HG03565 (cell line): ENCODE measurements at regions not wholly inside any gene's neighbourhood (a gene's known extent, or its start where the extent isn't known, plus 50 kb on each side); places are given as distances from the start of the nearest gene placed in this dataset.
A peak's percentile ranks its signal among the peaks of the same experiment; 100 is the strongest.

ENCODE experiments used
- ATAC-seq: cut with Tn5 transposase; IDR thresholded peaks from one replicate; pipeline ENCODE4 v1.9.1; 2021; ENCODE audit warnings: mild to moderate bottlenecking, moderate library complexity; ENCODE audit not compliant: unreplicated experiment

DNA sequence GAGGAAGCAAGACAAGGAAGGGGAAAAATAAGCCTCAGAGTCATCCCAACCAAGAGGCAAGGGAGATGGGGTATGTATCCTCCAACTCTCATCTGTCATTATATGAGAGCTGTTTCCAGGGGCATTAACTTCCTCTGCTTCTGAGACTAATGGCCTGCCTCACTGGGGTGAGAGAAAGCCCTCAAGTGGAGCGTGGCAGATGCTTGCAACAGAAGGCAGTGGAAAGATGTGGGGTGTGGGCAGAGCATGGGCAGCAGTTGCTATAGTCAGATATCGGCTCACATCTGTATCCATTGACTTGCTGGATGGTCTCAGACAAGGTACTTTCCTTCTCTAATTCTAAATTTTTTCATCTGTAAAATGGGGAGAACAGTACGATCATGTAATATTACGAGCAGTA is 81.7 kb upstream of the PLCL2 start:
- no peak for ATAC-seq

DNA sequence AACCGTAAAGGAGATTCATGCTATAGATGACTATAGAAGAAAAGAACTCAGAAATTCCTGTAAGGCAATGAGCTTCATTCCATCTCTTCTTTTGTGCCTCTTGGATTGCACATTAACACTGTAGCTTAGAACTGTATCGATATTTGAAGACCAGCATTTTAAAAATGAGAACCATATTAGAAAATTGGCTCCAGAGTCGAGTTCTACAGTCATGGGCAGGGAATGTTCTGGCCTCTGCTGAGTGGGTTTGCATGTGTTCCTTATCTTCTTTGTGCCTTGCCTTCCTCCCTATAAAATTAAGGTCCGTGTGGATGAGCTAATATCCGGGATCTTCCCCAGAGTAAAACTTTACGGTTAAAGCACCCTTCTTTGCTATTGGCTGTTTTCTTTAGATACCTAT is 77.4 kb upstream of the PLCL2 start:
- no peak for ATAC-seq

DNA sequence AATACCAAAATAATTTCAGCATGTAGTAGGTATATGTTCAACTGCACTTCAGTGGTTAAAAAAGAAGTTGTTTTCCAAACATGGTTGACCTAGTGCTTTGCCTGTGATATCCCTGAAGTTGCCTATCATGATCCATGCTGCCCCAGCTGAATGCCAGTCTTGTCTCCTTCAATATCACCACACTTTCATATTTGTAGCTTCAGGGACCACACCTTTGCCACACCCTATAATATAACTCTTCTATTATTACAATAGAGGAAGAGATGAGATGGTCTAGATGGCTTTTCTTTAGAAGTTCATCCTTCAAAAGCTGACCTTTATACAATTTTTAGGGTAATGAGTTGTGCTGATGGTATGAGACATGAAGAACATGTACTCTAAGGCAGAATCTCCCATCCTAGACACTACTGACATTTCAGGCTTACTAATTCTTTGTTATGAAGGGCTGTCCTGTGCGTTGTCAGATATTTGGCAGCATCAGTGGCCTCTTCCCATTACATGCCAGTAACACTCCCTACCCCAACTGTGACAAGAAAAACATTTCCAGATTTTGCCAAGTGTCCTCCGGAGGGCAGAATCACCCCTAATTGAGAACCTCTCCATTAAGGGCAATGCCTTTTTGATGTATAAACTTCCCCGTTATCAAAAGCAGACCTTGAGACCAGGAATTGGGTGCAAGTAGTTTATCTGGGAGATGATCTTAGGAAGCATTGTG is 76.2 kb upstream of the PLCL2 start:
- ATAC-seq, result no peak

- ATAC-seq, result no peak
These were observed 75.3 kb upstream of the PLCL2 start for GRCh38 chr3:16809482-16809881.

GRCh38 chr3:16809993-16810392 is 74.8 kb upstream of the PLCL2 start:
- no peak for ATAC-seq

DNA sequence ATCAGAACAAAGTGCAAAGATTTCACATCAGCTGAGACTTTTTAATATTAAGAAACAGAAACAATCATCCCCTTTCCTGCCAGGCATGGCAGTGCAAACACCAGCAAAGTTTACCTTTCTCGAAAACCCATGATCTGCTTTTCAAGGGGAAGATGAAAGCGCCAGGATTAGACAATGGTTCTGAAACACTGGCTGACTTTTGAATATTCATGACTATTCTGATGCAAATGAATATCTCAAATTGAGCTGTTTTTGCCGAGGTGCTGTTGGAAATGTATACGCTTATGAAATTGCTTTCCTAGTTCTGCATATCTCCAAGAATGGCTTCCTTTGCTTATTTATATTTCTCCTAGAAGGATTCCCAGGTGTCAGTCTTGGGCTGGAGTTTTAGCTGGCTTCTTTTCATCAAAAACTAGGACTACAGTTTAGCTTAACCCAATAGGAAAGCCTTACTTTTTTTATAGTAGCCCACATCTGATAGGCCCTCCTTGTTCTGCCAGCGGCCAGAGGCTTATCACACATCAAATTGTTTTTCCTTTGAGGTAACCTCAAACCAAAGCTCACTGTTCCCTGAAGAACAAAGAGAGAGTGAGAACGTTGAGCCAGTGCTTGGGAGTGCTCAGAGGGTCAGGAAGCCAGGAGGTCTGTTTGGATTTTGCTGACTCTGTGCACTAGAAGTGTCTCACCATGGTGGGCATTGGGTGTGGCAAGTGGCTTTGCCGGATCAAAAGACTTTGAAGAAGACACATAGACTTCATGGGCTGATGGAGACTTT is 74.0 kb upstream of the PLCL2 start:
- ATAC-seq, result no peak

DNA sequence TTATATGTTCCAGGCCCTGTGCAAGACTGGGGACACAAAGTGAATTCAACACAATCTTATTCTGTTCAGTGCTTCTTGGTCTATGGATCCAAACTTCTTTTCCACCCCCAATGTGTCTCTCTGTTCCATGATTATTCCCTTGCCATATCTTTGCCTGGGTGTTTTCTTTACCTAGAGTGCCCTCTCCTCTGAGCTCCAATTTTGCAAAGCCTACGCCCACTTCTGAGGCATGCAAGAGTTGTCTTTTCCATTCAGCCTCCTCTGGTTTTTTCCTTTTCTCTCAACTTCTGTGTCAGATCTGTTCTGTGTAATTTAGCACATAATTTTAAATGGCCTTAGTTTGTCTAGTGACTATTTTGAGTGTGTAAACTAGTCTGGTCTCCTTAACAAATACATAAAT is 72.8 kb upstream of the PLCL2 start:
- no peak for ATAC-seq

GRCh38 chr3:16813336-16813735 is 71.4 kb upstream of the PLCL2 start:
- ATAC-seq, result no peak

DNA sequence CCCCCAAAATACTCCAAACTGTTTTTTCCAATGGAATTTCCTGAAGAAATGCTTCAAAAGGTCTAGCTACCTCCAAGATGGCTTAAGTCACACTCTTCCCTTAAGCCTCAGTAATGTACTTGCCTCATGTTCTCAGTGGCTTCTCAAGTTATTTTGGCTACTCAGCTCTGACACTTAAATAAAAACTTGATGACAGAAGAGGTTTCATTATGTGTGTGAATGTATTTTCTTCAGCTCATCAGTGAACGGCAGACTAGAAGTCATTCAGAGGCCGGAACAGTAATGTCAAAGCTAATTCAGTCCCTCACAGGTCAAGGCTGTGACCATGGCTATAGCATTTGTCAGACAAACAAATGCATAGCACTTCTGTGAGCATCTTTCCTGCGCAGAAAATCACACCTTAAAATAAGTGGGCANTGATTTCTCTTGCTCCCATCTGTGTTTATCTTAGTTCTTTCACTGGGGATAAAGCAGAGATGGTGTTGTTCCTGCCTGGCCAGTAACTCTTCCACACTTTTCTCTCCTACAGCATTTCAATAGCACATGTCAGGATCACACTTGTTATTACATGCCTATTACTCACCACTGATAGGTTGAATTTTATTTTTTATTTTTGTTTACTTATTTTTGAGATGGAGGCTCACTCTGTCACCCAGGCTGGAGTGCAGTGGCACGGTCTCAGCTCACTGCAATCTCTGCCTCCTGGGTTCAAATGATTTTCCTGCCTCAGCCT is 68.5 kb upstream of the PLCL2 start:
- peak; percentile 92 for ATAC-seq

- ATAC-seq, result no peak
These were observed 67.6 kb upstream of the PLCL2 start for GRCh38 chr3:16817197-16817596.

DNA sequence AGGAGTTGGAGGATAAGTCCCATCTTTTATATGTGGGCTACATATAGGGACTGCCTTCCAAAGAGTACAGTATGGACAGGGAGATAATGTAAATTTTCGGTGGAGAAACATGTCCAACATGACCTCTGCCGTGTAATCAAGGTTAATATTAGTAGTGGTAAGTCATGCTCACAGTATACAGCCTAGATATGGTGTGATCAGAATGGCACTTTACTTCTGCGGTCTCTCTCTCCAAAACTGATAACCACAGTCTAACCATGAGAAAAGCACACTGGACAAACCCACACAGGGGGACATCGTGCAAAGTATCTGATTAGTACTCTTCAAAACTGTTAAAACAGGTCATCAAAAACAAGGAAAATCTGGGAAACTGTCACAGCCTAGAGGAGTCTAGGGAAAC is 66.6 kb upstream of the PLCL2 start:
- ATAC-seq, result no peak

DNA sequence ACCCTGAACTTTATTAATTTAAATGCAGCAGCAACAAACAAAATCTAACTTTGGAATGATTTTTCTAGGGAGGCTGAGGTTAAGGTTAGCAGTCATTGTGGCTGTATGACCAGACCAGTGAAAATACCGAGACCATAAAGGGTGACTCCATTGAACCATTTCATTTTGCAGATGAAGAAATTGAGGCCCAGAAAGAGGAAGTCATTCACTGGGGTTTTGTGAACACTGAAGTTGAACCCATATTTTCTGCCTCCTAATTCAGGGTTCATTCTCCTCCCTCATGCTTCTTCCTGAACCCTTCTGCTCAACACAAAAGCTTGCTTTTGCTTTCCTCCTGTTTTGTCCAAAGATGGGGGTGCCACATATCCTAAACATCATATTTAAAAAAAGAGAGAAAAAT is 65.8 kb upstream of the PLCL2 start:
- ATAC-seq, result no peak

DNA sequence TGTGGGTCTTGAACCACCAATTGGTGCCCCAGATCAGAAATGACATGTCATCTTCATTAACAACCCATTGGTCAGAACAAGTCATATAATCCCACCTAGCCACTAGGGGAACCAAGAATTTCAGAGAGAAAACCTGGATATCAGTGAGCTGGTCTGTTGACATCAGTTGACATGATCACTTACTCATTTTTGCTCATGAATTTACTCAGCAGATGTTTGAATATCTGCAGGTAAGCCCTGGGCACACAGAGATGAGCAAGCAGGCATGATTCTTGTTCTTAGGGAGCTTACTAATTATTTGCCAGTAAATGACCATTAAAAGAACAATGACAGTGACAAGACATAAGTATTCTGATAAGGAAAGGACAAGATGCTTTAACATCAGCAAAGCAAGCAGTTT is 64.3 kb upstream of the PLCL2 start:
- no peak for ATAC-seq

- no peak for ATAC-seq
These were observed 63.7 kb upstream of the PLCL2 start for GRCh38 chr3:16821053-16821452.

- ATAC-seq, result peak; percentile 65
These were observed 60.6 kb upstream of the PLCL2 start for GRCh38 chr3:16824081-16824696.

- no peak for ATAC-seq
These were observed 59.0 kb upstream of the PLCL2 start for GRCh38 chr3:16825617-16826204.

- no peak for ATAC-seq
These were observed 55.9 kb upstream of the PLCL2 start for GRCh38 chr3:16828815-16829214.

DNA sequence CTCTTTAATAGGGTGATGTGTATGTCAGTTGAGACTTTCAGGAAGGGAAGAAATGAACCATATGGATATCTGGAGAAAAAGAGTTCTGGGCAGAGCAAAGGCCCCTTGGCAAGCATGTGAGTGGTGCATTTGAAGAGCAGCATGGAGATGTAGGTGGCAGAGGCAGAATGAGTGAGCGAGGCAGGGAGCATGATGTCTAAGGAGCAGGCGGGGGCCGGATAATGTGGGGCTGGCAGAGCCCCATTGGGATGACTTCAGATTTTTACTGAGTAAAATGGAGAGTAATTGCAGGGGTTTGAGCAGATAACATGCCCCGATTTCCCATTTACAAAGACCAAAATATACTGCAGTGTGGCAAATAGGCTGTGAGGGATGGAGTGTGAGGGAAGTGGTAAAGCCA is 52.9 kb upstream of the PLCL2 start:
- ATAC-seq, result no peak

GRCh38 chr3:16834214-16834613 is 50.5 kb upstream of the PLCL2 start:
- ATAC-seq, result no peak

DNA sequence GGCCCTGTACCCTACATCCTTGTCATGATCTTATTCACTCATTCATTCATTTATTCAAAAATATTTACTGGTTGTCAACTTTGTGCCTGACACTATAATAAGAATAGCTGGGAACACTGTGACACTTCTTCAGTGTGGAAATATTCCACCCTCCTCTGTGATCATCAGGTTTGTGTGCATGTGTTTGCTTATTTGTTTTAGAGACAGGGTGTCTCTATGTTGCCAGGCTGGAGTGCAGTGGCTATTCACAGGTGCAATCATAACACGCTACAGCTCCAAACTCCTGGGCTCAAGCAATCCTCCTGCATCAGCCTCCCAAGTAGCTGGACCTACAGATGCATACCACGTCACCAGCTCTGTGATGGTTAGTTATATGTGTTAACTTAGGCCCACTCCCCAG is 50.0 kb upstream of the PLCL2 start:
- ATAC-seq, result no peak
